K562 (cell line): ENCODE measurements at regions not wholly inside any gene's neighbourhood (a gene's known extent, or its start where the extent isn't known, plus 50 kb on each side); places are given as distances from the start of the nearest gene placed in this dataset.

Experiments
- EZH2 ChIP-seq: IDR thresholded peaks from 2 replicates; pipeline ENCODE4 v1.6.1; 2012; ENCODE audit warnings: low read depth, mild to moderate bottlenecking, inconsistent platforms, low read length, borderline replicate concordance
- GATAD2B ChIP-seq: fragments of 450-650 bp; IDR thresholded peaks from 2 replicates; pipeline ENCODE4 v1.6.1; 2017; ENCODE audit warnings: mild to moderate bottlenecking, borderline replicate concordance
- KLF13 ChIP-seq: fragments of 450-650 bp; IDR thresholded peaks from 2 replicates; pipeline ENCODE4 v1.6.1; 2016; ENCODE audit warnings: missing genetic modification characterization, low read depth, mild to moderate bottlenecking, missing compliant biosample characterization, moderate library complexity, borderline replicate concordance
- MAFF ChIP-seq: IDR thresholded peaks from 2 replicates; pipeline ENCODE4 v1.6.1; 2012; ENCODE audit warnings: low read length, improper control_type of control experiment
- POLR2A ChIP-seq: fragments of 450-650 bp; conservative IDR thresholded peaks from 2 replicates; pipeline ENCODE4 v1.6.1; 2016
- POLR2AphosphoS5 ChIP-seq: IDR thresholded peaks from 2 replicates; pipeline ENCODE4 v1.6.1; 2011; ENCODE audit warnings: mild to moderate bottlenecking, low read depth, low read length, moderate library complexity; ENCODE audit not compliant: control insufficient read depth, insufficient read depth
- POLR3A ChIP-seq: IDR thresholded peaks from 2 replicates; pipeline ENCODE4 v1.6.1; 2011; ENCODE audit warnings: borderline replicate concordance, mild to moderate bottlenecking, moderate library complexity; ENCODE audit not compliant: insufficient read length, insufficient read depth; ENCODE audit errors: extremely low read depth
- TF ChIP-seq, protein P1 (sequence below), 3 experiments: IDR thresholded peaks in 2 of 3; conservative IDR thresholded peaks in 1 of 3; 2 replicates each; pipeline ENCODE4 v1.5.1; 2011 to 2012; ENCODE audit warnings: low read length in 3 of 3, mild to moderate bottlenecking in 3 of 3, control low read depth in 2 of 3, improper control_type of control experiment in 1 of 3, inconsistent platforms in 1 of 3, low read depth in 1 of 3, mixed read lengths in 1 of 3, moderate library complexity in 1 of 3; ENCODE audit not compliant: insufficient read depth in 2 of 3
- TF ChIP-seq, protein P2 (sequence below): fragments of 250-450 bp; sonication (Bioruptor Pico); IDR thresholded peaks from 2 replicates; pipeline ENCODE4 v1.8.0; 2021; ENCODE audit warnings: moderate library complexity, mild to moderate bottlenecking, inconsistent platforms
- TF ChIP-seq, protein P3 (sequence below): sonication (generic); formaldehyde crosslinking; IDR thresholded peaks from 2 replicates; pipeline ENCODE4 v1.9.0; 2022; ENCODE audit warnings: mild to moderate bottlenecking, missing genetic modification reagents

DNA sequence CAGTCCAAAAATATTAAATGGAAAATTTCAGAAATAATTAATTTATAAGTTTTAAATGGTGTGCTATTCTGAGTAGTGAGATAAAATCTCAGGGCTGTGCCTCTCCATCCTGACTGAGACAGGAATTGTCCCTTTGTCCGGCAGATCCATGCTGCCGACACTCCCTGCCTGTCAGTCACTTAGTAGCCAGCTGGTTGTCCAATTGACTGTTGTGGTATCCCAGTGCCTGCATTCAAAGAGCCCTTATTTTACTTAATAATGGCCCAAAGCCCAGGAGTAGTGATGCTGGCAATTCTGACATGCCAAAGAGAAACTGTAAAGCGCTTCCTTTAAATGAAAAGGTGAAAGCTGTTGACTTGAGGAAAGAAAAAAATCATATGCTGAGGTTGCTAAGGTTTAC lies 157.5 kb downstream of the ENC1 start:
- TF ChIP-seq POLR2A (no peak), EZH2 (no peak), POLR2AphosphoS5 (no peak), KLF13 (tag) (no peak), MAFF (no peak), POLR3A (no peak), GATAD2B (no peak)
- TF ChIP-seq, protein P1, sequence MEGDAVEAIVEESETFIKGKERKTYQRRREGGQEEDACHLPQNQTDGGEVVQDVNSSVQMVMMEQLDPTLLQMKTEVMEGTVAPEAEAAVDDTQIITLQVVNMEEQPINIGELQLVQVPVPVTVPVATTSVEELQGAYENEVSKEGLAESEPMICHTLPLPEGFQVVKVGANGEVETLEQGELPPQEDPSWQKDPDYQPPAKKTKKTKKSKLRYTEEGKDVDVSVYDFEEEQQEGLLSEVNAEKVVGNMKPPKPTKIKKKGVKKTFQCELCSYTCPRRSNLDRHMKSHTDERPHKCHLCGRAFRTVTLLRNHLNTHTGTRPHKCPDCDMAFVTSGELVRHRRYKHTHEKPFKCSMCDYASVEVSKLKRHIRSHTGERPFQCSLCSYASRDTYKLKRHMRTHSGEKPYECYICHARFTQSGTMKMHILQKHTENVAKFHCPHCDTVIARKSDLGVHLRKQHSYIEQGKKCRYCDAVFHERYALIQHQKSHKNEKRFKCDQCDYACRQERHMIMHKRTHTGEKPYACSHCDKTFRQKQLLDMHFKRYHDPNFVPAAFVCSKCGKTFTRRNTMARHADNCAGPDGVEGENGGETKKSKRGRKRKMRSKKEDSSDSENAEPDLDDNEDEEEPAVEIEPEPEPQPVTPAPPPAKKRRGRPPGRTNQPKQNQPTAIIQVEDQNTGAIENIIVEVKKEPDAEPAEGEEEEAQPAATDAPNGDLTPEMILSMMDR (IDR thresholded peaks at IDR 0.05 in 2 of 3, conservative IDR thresholded peaks at IDR 0.05 in 1 of 3; ENCODE audit: insufficient read depth in 2 of 3, low read depth in 1 of 3, low read length in 3 of 3) = no peak
- TF ChIP-seq, protein P2, sequence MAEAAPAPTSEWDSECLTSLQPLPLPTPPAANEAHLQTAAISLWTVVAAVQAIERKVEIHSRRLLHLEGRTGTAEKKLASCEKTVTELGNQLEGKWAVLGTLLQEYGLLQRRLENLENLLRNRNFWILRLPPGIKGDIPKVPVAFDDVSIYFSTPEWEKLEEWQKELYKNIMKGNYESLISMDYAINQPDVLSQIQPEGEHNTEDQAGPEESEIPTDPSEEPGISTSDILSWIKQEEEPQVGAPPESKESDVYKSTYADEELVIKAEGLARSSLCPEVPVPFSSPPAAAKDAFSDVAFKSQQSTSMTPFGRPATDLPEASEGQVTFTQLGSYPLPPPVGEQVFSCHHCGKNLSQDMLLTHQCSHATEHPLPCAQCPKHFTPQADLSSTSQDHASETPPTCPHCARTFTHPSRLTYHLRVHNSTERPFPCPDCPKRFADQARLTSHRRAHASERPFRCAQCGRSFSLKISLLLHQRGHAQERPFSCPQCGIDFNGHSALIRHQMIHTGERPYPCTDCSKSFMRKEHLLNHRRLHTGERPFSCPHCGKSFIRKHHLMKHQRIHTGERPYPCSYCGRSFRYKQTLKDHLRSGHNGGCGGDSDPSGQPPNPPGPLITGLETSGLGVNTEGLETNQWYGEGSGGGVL (CRISPR knock-in tag) = no peak
- TF ChIP-seq, protein P3, sequence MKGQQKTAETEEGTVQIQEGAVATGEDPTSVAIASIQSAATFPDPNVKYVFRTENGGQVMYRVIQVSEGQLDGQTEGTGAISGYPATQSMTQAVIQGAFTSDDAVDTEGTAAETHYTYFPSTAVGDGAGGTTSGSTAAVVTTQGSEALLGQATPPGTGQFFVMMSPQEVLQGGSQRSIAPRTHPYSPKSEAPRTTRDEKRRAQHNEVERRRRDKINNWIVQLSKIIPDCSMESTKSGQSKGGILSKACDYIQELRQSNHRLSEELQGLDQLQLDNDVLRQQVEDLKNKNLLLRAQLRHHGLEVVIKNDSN (CRISPR knock-in tag) = no peak
